NT2/D1 (cell line): ENCODE measurements at regions not wholly inside any gene's neighbourhood (a gene's known extent, or its start where the extent isn't known, plus 50 kb on each side); places are given as distances from the start of the nearest gene placed in this dataset.

Source experiments
- SUZ12 ChIP-seq: IDR thresholded peaks from 2 replicates; pipeline ENCODE4 v1.6.1; 2011; ENCODE audit not compliant: insufficient read length, insufficient read depth; ENCODE audit errors: extremely low read depth
- YY1 ChIP-seq: IDR thresholded peaks from 2 replicates; pipeline ENCODE4 v1.6.1; 2011; ENCODE audit not compliant: insufficient read length, insufficient read depth
- ZNF274 ChIP-seq: IDR thresholded peaks from 2 replicates; pipeline ENCODE4 v1.6.1; 2011; ENCODE audit warnings: mild to moderate bottlenecking, low read depth, low read length

- TF ChIP-seq ZNF274 (no peak), YY1 (no peak), SUZ12 (no peak)
These were observed 271.4 kb upstream of the SRRM4 start for GRCh38 chr12:118709946-118710345.
